NB4 (cell line): ENCODE measurements at regions not wholly inside any gene's neighbourhood (a gene's known extent, or its start where the extent isn't known, plus 50 kb on each side); places are given as distances from the start of the nearest gene placed in this dataset.

Source experiments
- CTCF ChIP-seq: IDR thresholded peaks from one replicate; pipeline ENCODE4 v1.5.1; 2012; ENCODE audit warnings: low read depth, low read length
- MAX ChIP-seq: IDR thresholded peaks from 2 replicates; pipeline ENCODE4 v1.6.1; 2011; ENCODE audit warnings: low read depth, low read length
- MYC ChIP-seq: IDR thresholded peaks from 2 replicates; pipeline ENCODE4 v1.6.1; 2011; ENCODE audit warnings: low read depth, low read length
- POLR2A ChIP-seq: IDR thresholded peaks from 2 replicates; pipeline ENCODE4 v1.6.1; 2011; ENCODE audit warnings: mild to moderate bottlenecking; ENCODE audit not compliant: insufficient read length; ENCODE audit errors: extremely low read depth

GRCh38 chr7:131878777-131879176 lies 322.3 kb upstream of the PODXL start:
- TF ChIP-seq CTCF (no peak), MAX (no peak), POLR2A (no peak), MYC (no peak)
